PFSK-1 (cell line): ENCODE measurements at regions not wholly inside any gene's neighbourhood (a gene's known extent, or its start where the extent isn't known, plus 50 kb on each side); places are given as distances from the start of the nearest gene placed in this dataset.

Source experiments
- FOXP2 ChIP-seq: optimal IDR thresholded peaks from 2 replicates; pipeline ENCODE3; 2011; ENCODE audit warnings: borderline replicate concordance, control low read depth, inconsistent platforms; ENCODE audit not compliant: insufficient read depth; ENCODE audit errors: extremely low read length, extremely low read depth
- POLR2AphosphoS5 ChIP-seq: IDR thresholded peaks from 2 replicates; pipeline ENCODE4 v1.6.1; 2012; ENCODE audit warnings: low read depth, mild to moderate bottlenecking, control low read depth, low read length, moderate library complexity
- REST ChIP-seq, 2 experiments: IDR thresholded peaks; 2 replicates each; pipeline versions ENCODE4 v1.6.1 to v1.8.0; 2011 to 2012; ENCODE audit warnings: low read depth in 2 of 2, low read length in 2 of 2, control low read depth in 1 of 2, inconsistent platforms in 1 of 2, mild to moderate bottlenecking in 1 of 2, moderate library complexity in 1 of 2; ENCODE audit not compliant: insufficient read depth in 1 of 2
- SIN3A ChIP-seq: IDR thresholded peaks from 2 replicates; pipeline ENCODE4 v1.6.1; 2012; ENCODE audit warnings: mild to moderate bottlenecking, low read length, moderate library complexity, borderline replicate concordance; ENCODE audit not compliant: insufficient read depth
- TAF1 ChIP-seq: IDR thresholded peaks from 2 replicates; pipeline ENCODE4 v1.6.1; 2012; ENCODE audit warnings: low read length, control low read depth, borderline replicate concordance; ENCODE audit not compliant: insufficient read depth

DNA sequence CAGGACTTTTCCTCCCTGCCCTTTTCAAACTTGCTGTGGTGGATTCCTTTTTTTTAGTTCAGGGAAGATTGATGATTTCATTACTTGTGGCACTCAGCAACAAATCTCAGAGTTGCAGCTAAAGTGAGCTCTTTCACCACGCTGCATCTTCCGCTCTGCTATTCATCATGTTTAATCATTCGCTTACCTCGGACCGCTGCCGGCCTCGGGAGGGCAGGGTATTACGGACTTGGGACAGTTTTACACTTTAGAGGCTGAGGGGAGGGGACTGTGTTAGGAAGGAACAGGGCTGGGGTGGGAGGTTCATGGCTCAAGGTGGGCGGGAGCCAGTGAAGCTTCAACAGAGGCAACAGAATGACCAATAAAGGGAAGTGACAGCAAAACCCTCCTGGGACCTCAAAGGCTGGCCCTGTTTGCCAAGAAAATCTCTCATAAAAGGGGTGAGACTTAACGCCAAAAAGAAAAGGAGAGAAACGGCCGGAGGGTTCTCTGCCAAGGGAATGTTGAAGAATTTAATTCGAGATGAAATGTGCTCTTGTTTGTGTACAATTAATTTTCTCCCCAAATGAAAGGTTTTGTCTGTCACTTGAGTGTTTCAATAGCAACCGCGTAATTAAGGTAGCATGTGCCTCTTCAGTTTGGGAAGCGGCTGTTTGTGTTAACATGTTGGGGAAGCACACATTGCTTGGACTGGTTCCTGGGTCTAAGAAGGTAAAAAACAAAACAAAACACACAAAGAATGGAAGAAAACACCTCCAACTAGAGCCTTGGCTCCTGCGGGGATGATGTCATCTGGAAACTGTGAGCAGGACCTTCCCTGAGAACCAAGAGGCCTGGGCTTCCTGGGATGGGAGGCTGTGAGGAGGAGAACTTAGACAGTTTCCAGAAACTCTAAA, 72.5 kb upstream of the SULF2 start:
- TF ChIP-seq POLR2AphosphoS5: no peak
- TF ChIP-seq SIN3A: no peak
- no peak for TF ChIP-seq REST (IDR thresholded peaks at IDR 0.05; ENCODE audit: insufficient read depth in 1 of 2, low read depth in 2 of 2, low read length in 2 of 2)
- TF ChIP-seq TAF1: no peak
- TF ChIP-seq FOXP2: no peak
